ENCODE measurements at regions not wholly inside any gene's neighbourhood (a gene's known extent, or its start where the extent isn't known, plus 50 kb on each side); places are given as distances from the start of the nearest gene placed in this dataset.

DNA sequence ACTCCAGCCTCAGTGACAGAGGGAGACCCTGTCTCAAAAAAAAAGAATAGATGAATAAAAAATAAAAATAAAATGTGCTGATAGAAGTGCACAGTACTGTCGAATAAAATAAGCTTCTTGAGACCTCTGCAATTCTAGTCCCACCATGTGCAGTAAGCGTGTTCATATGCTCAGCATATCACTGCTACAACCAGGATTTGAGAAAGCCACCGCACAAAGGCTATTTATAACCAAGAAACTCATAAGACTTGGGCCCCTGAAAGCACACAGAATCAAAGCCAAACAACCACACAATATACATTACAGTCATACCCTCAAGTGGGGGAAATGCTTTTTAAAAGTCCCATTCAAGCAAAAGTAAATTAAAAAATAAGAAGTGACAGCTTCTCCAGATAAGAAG, 56.5 kb upstream of the FXR1 start:
- H3K4me1 Mint-ChIP-seq (ENCODE audit: unreplicated experiment) = no peaks in the 10 kb centered on the region
- no peaks in the 10 kb centered on the region for H3K36me3 Mint-ChIP-seq (ENCODE audit: unreplicated experiment)
- no peaks in the 10 kb centered on the region for H3K9me3 Mint-ChIP-seq (ENCODE audit: unreplicated experiment)
- no peak overlapping the region for H3K4me3 Mint-ChIP-seq (ENCODE audit: unreplicated experiment)
- TF ChIP-seq, protein P1, sequence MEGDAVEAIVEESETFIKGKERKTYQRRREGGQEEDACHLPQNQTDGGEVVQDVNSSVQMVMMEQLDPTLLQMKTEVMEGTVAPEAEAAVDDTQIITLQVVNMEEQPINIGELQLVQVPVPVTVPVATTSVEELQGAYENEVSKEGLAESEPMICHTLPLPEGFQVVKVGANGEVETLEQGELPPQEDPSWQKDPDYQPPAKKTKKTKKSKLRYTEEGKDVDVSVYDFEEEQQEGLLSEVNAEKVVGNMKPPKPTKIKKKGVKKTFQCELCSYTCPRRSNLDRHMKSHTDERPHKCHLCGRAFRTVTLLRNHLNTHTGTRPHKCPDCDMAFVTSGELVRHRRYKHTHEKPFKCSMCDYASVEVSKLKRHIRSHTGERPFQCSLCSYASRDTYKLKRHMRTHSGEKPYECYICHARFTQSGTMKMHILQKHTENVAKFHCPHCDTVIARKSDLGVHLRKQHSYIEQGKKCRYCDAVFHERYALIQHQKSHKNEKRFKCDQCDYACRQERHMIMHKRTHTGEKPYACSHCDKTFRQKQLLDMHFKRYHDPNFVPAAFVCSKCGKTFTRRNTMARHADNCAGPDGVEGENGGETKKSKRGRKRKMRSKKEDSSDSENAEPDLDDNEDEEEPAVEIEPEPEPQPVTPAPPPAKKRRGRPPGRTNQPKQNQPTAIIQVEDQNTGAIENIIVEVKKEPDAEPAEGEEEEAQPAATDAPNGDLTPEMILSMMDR (IDR thresholded peaks at IDR 0.05) = no peak
- H3K27ac Mint-ChIP-seq (ENCODE audit: unreplicated experiment) = no peak overlapping the region
- no peak for DNase-seq (ENCODE audit: extremely low spot score, unreplicated experiment)
- H3K27me3 Mint-ChIP-seq (ENCODE audit: unreplicated experiment) = peaks cover 4% of the 10 kb centered on the region

DNA sequence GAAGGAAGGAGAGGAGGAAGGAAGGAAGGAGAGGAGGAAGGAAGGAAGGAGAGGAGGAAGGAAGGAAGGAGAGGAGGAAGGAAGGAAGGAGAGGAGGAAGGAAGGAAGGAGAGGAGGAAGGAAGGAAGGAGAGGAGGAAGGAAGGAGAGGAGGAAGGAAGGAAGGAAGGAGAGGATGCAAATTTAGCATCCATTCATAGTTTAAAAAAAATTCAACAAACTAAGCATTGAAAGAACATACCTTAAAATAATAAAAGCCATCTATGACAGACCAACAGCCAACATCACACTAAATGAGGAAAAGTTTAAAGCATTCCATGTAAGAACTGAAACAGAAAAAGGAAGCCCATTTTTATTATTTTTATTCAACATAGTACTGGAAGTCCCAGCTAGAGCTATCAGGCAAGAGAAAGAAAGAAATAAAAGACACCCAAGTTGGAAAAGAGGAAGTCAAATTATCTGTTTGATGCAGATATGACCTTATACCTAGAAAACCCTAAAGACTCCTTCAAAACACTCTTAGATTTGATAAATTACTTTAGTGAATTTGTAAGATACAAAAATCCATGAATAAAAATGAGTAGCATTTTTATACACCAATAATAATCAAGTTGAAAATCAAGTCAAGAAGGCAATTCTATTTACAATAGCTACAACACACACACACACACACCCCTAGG, 52.2 kb upstream of the FXR1 start:
- H3K27ac Mint-ChIP-seq (ENCODE audit: unreplicated experiment) = no peak overlapping the region
- TF ChIP-seq, protein P1 (IDR thresholded peaks at IDR 0.05) = no peak
- H3K4me1 Mint-ChIP-seq (ENCODE audit: unreplicated experiment) = no peaks in the 10 kb centered on the region
- H3K4me3 Mint-ChIP-seq (ENCODE audit: unreplicated experiment) = no peak overlapping the region
- H3K36me3 Mint-ChIP-seq (ENCODE audit: unreplicated experiment) = no peaks in the 10 kb centered on the region
- peaks cover 4% of the 10 kb centered on the region for H3K27me3 Mint-ChIP-seq (ENCODE audit: unreplicated experiment)
- DNase-seq (ENCODE audit: extremely low spot score, unreplicated experiment) = no peak
- no peaks in the 10 kb centered on the region for H3K9me3 Mint-ChIP-seq (ENCODE audit: unreplicated experiment)

Data from osteocyte (in vitro differentiated cells).